ENCODE measurements at regions not wholly inside any gene's neighbourhood (a gene's known extent, or its start where the extent isn't known, plus 50 kb on each side); places are given as distances from the start of the nearest gene placed in this dataset.
A peak's percentile ranks its signal among the peaks of the same experiment; 100 is the strongest.
"Not testable (repeated sequence)": the region's sequence is repeated elsewhere in the genome, so short reads cannot be mapped to it uniquely, and the experiment has no call there.

- CTCF ChIA-PET: no interaction called here
- Mint-ChIP-seq H3K36me3 (ENCODE audit: low read depth) (no peaks in the 10 kb centered on the region), H3K9me3 (no peaks in the 10 kb centered on the region), H3K4me3 (no peak overlapping the region), H3K4me1 (ENCODE audit: low read depth) (no peaks in the 10 kb centered on the region), H3K27me3 (ENCODE audit: low read depth) (no peaks in the 10 kb centered on the region), H3K27ac (no peak overlapping the region)
- DNase-seq: no peak
- intact Hi-C loops (cut with micrococcal nuclease): no loop called here
Measured at GRCh38 chrX:25503826-25504225, 488.1 kb upstream of the ARX start.

- Mint-ChIP-seq H3K4me3 (no peak overlapping the region), H3K9me3 (peaks cover 1% of the 10 kb centered on the region), H3K4me1 (ENCODE audit: low read depth) (no peaks in the 10 kb centered on the region), H3K27me3 (ENCODE audit: low read depth) (no peaks in the 10 kb centered on the region), H3K27ac (no peak overlapping the region), H3K36me3 (ENCODE audit: low read depth) (no peaks in the 10 kb centered on the region)
- intact Hi-C loops (cut with micrococcal nuclease): no loop called here
- CTCF ChIA-PET: no interaction called here
- DNase-seq: no peak
Measured at GRCh38 chrX:25507801-25508200, 492.0 kb upstream of the ARX start.

- no peak overlapping the region for H3K4me3 Mint-ChIP-seq
- H3K27ac Mint-ChIP-seq: no peak overlapping the region
- no peaks in the 10 kb centered on the region for H3K27me3 Mint-ChIP-seq (ENCODE audit: low read depth)
- CTCF ChIA-PET: interaction anchor here (0.6 kb wide), 1 partner anchor 196 kb away, joined by 3 read pairs; no protein-coding TSS in a partner anchor
- H3K36me3 Mint-ChIP-seq (ENCODE audit: low read depth): no peaks in the 10 kb centered on the region
- DNase-seq: no peak
- no peaks in the 10 kb centered on the region for H3K4me1 Mint-ChIP-seq (ENCODE audit: low read depth)
- H3K9me3 Mint-ChIP-seq: no peaks in the 10 kb centered on the region
- intact Hi-C loops (cut with micrococcal nuclease): no loop called here
Measured at GRCh38 chrX:25519258-25519657, 503.5 kb upstream of the ARX start.

- H3K27me3 Mint-ChIP-seq (ENCODE audit: low read depth); intact Hi-C loops (cut with micrococcal nuclease); DNase-seq; H3K4me1 Mint-ChIP-seq (ENCODE audit: low read depth); H3K9me3 Mint-ChIP-seq; H3K36me3 Mint-ChIP-seq (ENCODE audit: low read depth); CTCF ChIA-PET; H3K4me3 Mint-ChIP-seq; H3K27ac Mint-ChIP-seq: not testable (repeated sequence)
Measured at GRCh38 chrX:25522443-25523010, 506.8 kb upstream of the ARX start.

GRCh38 chrX:25523574-25524540 lies 508.1 kb upstream of the ARX start:
- Mint-ChIP-seq H3K27ac (no peak overlapping the region), H3K27me3 (ENCODE audit: low read depth) (no peaks in the 10 kb centered on the region), H3K4me3 (no peak overlapping the region), H3K4me1 (ENCODE audit: low read depth) (no peaks in the 10 kb centered on the region), H3K36me3 (ENCODE audit: low read depth) (no peaks in the 10 kb centered on the region), H3K9me3 (no peaks in the 10 kb centered on the region)
- intact Hi-C loops (cut with micrococcal nuclease): no loop called here
- CTCF ChIA-PET: no interaction called here
- DNase-seq: peak; percentile 9

GRCh38 chrX:25527156-25527555 lies 511.4 kb upstream of the ARX start:
- H3K36me3 Mint-ChIP-seq (ENCODE audit: low read depth): no peaks in the 10 kb centered on the region
- no peaks in the 10 kb centered on the region for H3K9me3 Mint-ChIP-seq
- DNase-seq: no peak
- H3K4me3 Mint-ChIP-seq: no peak overlapping the region
- intact Hi-C loops (cut with micrococcal nuclease): no loop called here
- no peak overlapping the region for H3K27ac Mint-ChIP-seq
- H3K27me3 Mint-ChIP-seq (ENCODE audit: low read depth): no peaks in the 10 kb centered on the region
- H3K4me1 Mint-ChIP-seq (ENCODE audit: low read depth): no peaks in the 10 kb centered on the region
- CTCF ChIA-PET: no interaction called here

GRCh38 chrX:25527596-25527995 lies 511.8 kb upstream of the ARX start:
- Mint-ChIP-seq H3K9me3 (no peaks in the 10 kb centered on the region), H3K27ac (no peak overlapping the region), H3K4me3 (no peak overlapping the region), H3K4me1 (ENCODE audit: low read depth) (no peaks in the 10 kb centered on the region), H3K36me3 (ENCODE audit: low read depth) (no peaks in the 10 kb centered on the region), H3K27me3 (ENCODE audit: low read depth) (no peaks in the 10 kb centered on the region)
- CTCF ChIA-PET: no interaction called here
- DNase-seq: no peak
- intact Hi-C loops (cut with micrococcal nuclease): no loop called here

GRCh38 chrX:25531096-25531495 lies 515.3 kb upstream of the ARX start:
- Mint-ChIP-seq H3K9me3 (no peaks in the 10 kb centered on the region), H3K27me3 (ENCODE audit: low read depth) (no peaks in the 10 kb centered on the region), H3K4me1 (ENCODE audit: low read depth) (no peaks in the 10 kb centered on the region), H3K27ac (no peak overlapping the region), H3K4me3 (no peak overlapping the region), H3K36me3 (ENCODE audit: low read depth) (no peaks in the 10 kb centered on the region)
- no peak for DNase-seq
- intact Hi-C loops (cut with micrococcal nuclease): no loop called here
- CTCF ChIA-PET: no interaction called here

GRCh38 chrX:25534091-25534490 lies 518.3 kb upstream of the ARX start:
- no peaks in the 10 kb centered on the region for H3K36me3 Mint-ChIP-seq (ENCODE audit: low read depth)
- intact Hi-C loops (cut with micrococcal nuclease): no loop called here
- H3K27me3 Mint-ChIP-seq (ENCODE audit: low read depth): no peaks in the 10 kb centered on the region
- no peak for DNase-seq
- CTCF ChIA-PET: no interaction called here
- no peak overlapping the region for H3K4me3 Mint-ChIP-seq
- peaks cover 2% of the 10 kb centered on the region for H3K9me3 Mint-ChIP-seq
- no peak overlapping the region for H3K27ac Mint-ChIP-seq
- H3K4me1 Mint-ChIP-seq (ENCODE audit: low read depth): no peaks in the 10 kb centered on the region

- Mint-ChIP-seq H3K9me3 (peaks cover 4% of the 10 kb centered on the region), H3K27me3 (ENCODE audit: low read depth) (no peaks in the 10 kb centered on the region), H3K27ac (no peak overlapping the region), H3K4me3 (no peak overlapping the region), H3K4me1 (ENCODE audit: low read depth) (no peaks in the 10 kb centered on the region), H3K36me3 (ENCODE audit: low read depth) (no peaks in the 10 kb centered on the region)
- CTCF ChIA-PET: no interaction called here
- no peak for DNase-seq
- intact Hi-C loops (cut with micrococcal nuclease): no loop called here
Measured at GRCh38 chrX:25536307-25536970, 520.7 kb upstream of the ARX start.

GRCh38 chrX:25537699-25538098 lies 521.9 kb upstream of the ARX start:
- H3K4me1 Mint-ChIP-seq (ENCODE audit: low read depth): no peaks in the 10 kb centered on the region
- H3K9me3 Mint-ChIP-seq: peaks cover 4% of the 10 kb centered on the region
- CTCF ChIA-PET: no interaction called here

GRCh38 chrX:25544641-25545040 lies 528.9 kb upstream of the ARX start:
- Mint-ChIP-seq H3K4me1 (ENCODE audit: low read depth) (no peaks in the 10 kb centered on the region), H3K27me3 (ENCODE audit: low read depth) (no peaks in the 10 kb centered on the region), H3K27ac (no peak overlapping the region), H3K36me3 (ENCODE audit: low read depth) (no peaks in the 10 kb centered on the region), H3K4me3 (no peak overlapping the region), H3K9me3 (peaks cover 2% of the 10 kb centered on the region)
- no peak for DNase-seq
- CTCF ChIA-PET: no interaction called here
- intact Hi-C loops (cut with micrococcal nuclease): no loop called here

More at GRCh38 chrX:25537699-25538098, 521.9 kb upstream of the ARX start:
- Mint-ChIP-seq H3K4me3 (no peak overlapping the region), H3K27me3 (ENCODE audit: low read depth) (no peaks in the 10 kb centered on the region), H3K27ac (no peak overlapping the region), H3K36me3 (ENCODE audit: low read depth) (no peaks in the 10 kb centered on the region)
- intact Hi-C loops (cut with micrococcal nuclease): no loop called here
- DNase-seq: no peak

- no peak for DNase-seq
- Mint-ChIP-seq H3K4me1 (ENCODE audit: low read depth) (no peaks in the 10 kb centered on the region), H3K27me3 (ENCODE audit: low read depth) (no peaks in the 10 kb centered on the region), H3K36me3 (ENCODE audit: low read depth) (no peaks in the 10 kb centered on the region), H3K27ac (no peak overlapping the region), H3K4me3 (no peak overlapping the region), H3K9me3 (peaks cover 1% of the 10 kb centered on the region)
- intact Hi-C loops (cut with micrococcal nuclease): no loop called here
- CTCF ChIA-PET: no interaction called here
Measured at GRCh38 chrX:25548811-25549210, 533.0 kb upstream of the ARX start.

Measured in activated naive CD4-positive, alpha-beta T cell treated with anti-CD3 and anti-CD28 coated beads for 36 hours (primary cell).